ENCODE measurements at regions not wholly inside any gene's neighbourhood (a gene's known extent, or its start where the extent isn't known, plus 50 kb on each side); places are given as distances from the start of the nearest gene placed in this dataset.

DNA sequence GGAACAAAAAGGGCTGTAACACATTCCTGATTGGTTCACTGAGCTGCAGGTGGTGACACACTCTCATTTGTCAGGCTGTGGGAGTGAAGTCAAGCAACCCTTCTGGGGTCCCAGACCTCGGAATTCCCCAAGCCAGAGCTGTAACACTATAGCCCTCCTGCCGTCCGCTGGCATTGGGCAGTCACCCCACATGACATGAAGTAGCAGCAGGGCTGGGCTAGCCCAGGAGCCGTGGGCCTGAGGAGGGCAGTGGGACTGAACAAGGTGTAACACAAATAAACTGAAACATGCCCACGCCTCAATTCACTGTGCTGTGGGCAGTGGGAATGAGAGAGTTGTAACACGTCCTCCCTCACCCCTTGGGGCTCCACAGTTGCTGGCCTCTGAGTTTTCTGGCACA, 689.1 kb upstream of the EYS start:
- DNase-seq (ENCODE audit: low read depth, low spot score) = no peak
- in situ Hi-C loops (cut with HindIII; ENCODE audit: low sequenced_read_pairs) = no loop called here
- TF ChIP-seq, protein P1, sequence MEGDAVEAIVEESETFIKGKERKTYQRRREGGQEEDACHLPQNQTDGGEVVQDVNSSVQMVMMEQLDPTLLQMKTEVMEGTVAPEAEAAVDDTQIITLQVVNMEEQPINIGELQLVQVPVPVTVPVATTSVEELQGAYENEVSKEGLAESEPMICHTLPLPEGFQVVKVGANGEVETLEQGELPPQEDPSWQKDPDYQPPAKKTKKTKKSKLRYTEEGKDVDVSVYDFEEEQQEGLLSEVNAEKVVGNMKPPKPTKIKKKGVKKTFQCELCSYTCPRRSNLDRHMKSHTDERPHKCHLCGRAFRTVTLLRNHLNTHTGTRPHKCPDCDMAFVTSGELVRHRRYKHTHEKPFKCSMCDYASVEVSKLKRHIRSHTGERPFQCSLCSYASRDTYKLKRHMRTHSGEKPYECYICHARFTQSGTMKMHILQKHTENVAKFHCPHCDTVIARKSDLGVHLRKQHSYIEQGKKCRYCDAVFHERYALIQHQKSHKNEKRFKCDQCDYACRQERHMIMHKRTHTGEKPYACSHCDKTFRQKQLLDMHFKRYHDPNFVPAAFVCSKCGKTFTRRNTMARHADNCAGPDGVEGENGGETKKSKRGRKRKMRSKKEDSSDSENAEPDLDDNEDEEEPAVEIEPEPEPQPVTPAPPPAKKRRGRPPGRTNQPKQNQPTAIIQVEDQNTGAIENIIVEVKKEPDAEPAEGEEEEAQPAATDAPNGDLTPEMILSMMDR (IDR thresholded peaks at IDR 0.05; ENCODE audit: low read depth, low read length) = no peak
- H3K4me3 ChIP-seq (ENCODE audit: low read depth, low read length) = no peak overlapping the region

DNA sequence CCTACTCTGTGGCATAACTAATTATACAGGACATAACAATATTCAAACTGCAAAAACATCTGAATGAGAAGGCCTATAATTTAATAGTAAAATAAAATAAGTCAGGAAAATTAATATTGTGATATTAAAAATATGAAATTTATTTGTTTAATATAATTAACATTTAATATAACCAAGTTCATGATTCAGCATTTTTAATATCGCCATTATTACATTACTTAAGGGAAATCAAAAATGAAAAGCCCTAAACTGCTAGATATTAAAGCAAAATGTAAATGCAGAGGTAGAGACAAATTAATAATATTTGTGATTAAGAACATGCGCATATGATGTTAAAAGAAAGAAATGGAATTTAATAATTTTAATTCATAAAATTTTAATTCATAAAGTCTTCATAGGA, 683.4 kb upstream of the EYS start:
- no peak overlapping the region for H3K4me3 ChIP-seq (ENCODE audit: low read depth, low read length)
- TF ChIP-seq, protein P1 (IDR thresholded peaks at IDR 0.05; ENCODE audit: low read depth, low read length) = no peak
- in situ Hi-C loops (cut with HindIII; ENCODE audit: low sequenced_read_pairs) = no loop called here
- DNase-seq (ENCODE audit: low read depth, low spot score) = no peak

DNA sequence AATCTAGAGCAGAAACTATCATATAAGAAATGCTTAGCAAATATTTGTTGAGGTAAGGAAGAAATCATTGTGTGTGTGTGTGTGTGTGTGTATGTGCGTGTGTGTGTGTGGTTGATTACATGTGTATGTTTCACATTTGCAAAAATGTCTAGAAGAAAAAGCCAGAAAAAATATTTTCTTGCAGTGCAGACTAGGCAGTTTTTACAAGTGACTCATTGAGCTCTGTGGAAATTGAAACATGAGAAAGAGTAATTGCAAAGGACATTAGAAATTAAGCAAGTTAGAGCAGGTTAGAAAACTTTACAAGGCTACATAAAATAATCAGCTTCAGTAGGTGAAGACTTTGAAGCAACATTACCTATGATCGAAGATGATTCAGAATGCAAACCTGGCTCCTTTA, 669.0 kb upstream of the EYS start:
- no peak overlapping the region for H3K4me3 ChIP-seq (ENCODE audit: low read depth, low read length)
- in situ Hi-C loops (cut with HindIII; ENCODE audit: low sequenced_read_pairs) = no loop called here
- peak; percentile 10 for DNase-seq (ENCODE audit: low read depth, low spot score)
- TF ChIP-seq, protein P1 (IDR thresholded peaks at IDR 0.05; ENCODE audit: low read depth, low read length) = no peak

DNA sequence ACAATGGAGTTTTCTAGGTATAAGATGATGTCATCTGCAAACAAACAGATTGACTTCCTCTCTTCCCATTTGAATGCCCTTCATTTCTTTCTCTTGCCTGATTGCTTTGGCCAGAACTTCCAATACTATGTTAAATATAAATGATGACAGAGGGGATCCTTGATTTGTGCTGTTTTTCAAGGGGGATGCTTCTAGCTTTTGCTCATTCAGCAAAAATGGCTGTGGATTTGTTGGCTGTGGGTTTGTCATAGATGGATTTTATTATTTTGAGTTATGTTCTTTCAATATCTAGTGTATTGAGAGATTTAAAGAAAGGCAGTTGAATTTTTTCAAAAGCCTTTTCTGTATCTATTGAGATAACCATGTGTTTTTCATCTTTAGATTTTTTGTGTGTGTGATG, 662.4 kb upstream of the EYS start:
- TF ChIP-seq, protein P1 (IDR thresholded peaks at IDR 0.05; ENCODE audit: low read depth, low read length) = no peak
- in situ Hi-C loops (cut with HindIII; ENCODE audit: low sequenced_read_pairs) = no loop called here
- no peak overlapping the region for H3K4me3 ChIP-seq (ENCODE audit: low read depth, low read length)
- no peak for DNase-seq (ENCODE audit: low read depth, low spot score)

DNA sequence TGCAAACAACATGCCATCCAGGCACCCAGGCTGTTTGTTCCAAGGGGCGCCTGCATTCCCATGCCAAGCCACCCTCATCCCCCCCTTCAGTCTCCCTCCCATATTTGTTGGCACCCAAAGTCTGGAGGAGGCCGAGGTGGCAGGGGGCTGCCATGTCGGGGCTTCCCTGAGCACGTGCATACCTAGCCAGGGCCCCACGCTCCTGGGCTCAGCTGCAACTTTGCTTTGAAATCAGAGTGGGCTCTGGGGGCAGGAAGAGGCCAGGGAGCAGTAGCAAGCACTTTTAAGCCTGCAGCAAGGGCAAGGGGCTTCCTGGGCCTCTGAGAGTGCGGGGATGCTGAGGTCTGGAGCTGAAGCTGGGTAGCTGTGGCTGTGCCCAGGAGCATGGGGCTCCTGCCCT, 655.9 kb upstream of the EYS start:
- TF ChIP-seq, protein P1 (IDR thresholded peaks at IDR 0.05; ENCODE audit: low read depth, low read length) = no peak
- H3K4me3 ChIP-seq (ENCODE audit: low read depth, low read length) = no peak overlapping the region
- in situ Hi-C loops (cut with HindIII; ENCODE audit: low sequenced_read_pairs) = no loop called here
- DNase-seq (ENCODE audit: low read depth, low spot score) = no peak

DNA sequence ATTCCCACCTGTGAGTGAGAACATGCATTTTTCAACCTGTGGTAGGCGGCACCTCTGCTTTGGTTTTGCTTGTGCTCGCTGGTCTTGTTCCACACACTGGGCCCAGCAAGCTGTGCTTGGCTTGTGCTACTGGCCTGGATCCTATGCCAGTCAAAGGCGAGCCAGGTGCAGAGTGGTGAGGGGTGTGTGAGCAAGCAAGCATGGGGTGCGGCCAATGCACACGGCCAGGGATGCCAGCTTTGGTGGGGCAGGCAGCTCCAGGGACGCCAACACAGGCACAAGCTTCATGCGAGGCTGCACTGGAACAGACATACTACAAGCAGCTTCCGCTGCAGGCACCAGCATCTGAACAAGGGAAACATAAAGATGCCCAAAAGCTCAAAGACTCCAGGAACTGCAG, 654.9 kb upstream of the EYS start:
- TF ChIP-seq, protein P1 (IDR thresholded peaks at IDR 0.05; ENCODE audit: low read depth, low read length) = no peak

DNA sequence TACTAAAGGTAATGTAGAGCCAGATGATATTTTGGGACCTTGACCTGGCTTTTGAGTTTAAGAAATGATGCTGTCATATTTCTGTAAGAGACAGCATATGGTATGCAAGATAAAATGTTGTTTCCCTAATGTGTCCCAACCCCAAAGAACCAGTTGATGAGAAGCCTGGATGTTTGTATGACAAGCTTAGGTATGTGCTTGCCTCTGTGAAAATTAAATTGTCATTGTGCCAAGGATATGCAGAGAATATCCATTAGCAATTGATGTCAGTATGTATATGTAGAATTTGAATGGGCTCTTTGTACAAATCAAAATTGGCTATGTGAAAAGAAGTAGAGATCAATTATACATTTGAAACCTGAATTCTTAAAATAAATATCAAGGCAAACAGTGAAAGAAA, 650.8 kb upstream of the EYS start:
- no peak overlapping the region for H3K4me3 ChIP-seq (ENCODE audit: low read depth, low read length)
- TF ChIP-seq, protein P1 (IDR thresholded peaks at IDR 0.05; ENCODE audit: low read depth, low read length) = no peak
- DNase-seq (ENCODE audit: low read depth, low spot score) = no peak
- in situ Hi-C loops (cut with HindIII; ENCODE audit: low sequenced_read_pairs) = no loop called here

More for the DNA sequence above, 654.9 kb upstream of the EYS start:
- DNase-seq (ENCODE audit: low read depth, low spot score) = no peak
- no peak overlapping the region for H3K4me3 ChIP-seq (ENCODE audit: low read depth, low read length)
- in situ Hi-C loops (cut with HindIII; ENCODE audit: low sequenced_read_pairs) = no loop called here

Measured in astrocyte of the spinal cord (primary cell).